ENCODE measurements at regions not wholly inside any gene's neighbourhood (a gene's known extent, or its start where the extent isn't known, plus 50 kb on each side); places are given as distances from the start of the nearest gene placed in this dataset.

DNA sequence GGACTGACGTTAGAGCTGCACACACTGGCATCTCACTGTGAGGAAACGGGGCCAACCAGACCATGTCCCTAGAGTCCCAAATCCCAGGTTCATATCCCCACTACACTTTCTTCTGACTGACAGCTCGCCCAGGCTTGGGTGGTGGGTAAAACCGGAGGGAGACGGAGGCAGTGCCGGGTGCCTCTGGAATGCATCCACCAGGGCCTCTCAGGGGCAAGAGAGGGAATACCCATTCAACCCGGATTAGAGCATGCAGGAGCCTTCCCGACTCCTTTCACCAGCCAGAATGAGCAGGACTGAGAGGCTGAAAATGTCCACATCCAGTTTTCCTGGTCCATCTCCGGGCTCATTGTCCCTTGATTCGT, 297.2 kb downstream of the ADGRD1 start:
- no peak for DNase-seq
- H3K27ac ChIP-seq (ENCODE audit: low read depth in 1 of 2, low read length in 2 of 2) = no peak overlapping the region
- H3K4me1 Mint-ChIP-seq (ENCODE audit: low read depth) = no peaks in the 10 kb centered on the region
- H3K27ac Mint-ChIP-seq = no peak overlapping the region
- ATAC-seq (ENCODE audit: poor library complexity) = no peak
- H3K36me3 Mint-ChIP-seq (ENCODE audit: low read depth) = no peaks in the 10 kb centered on the region
- intact Hi-C loops (cut with DNase I, micrococcal nuclease) = no loop called here
- H3K9me3 Mint-ChIP-seq = no peaks in the 10 kb centered on the region
- H3K27me3 ChIP-seq (ENCODE audit: control insufficient read depth in 1 of 2, insufficient read depth in 2 of 2, low read length in 2 of 2) = no peaks in the 10 kb centered on the region
- no peak overlapping the region for H3K4me3 Mint-ChIP-seq
- ChIA-PET POLR2A (no interaction called here), CTCF (no interaction called here)
- no peaks in the 10 kb centered on the region for H3K4me1 ChIP-seq (ENCODE audit: insufficient read depth, low read length)
- TF ChIP-seq, protein P1, sequence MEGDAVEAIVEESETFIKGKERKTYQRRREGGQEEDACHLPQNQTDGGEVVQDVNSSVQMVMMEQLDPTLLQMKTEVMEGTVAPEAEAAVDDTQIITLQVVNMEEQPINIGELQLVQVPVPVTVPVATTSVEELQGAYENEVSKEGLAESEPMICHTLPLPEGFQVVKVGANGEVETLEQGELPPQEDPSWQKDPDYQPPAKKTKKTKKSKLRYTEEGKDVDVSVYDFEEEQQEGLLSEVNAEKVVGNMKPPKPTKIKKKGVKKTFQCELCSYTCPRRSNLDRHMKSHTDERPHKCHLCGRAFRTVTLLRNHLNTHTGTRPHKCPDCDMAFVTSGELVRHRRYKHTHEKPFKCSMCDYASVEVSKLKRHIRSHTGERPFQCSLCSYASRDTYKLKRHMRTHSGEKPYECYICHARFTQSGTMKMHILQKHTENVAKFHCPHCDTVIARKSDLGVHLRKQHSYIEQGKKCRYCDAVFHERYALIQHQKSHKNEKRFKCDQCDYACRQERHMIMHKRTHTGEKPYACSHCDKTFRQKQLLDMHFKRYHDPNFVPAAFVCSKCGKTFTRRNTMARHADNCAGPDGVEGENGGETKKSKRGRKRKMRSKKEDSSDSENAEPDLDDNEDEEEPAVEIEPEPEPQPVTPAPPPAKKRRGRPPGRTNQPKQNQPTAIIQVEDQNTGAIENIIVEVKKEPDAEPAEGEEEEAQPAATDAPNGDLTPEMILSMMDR (IDR thresholded peaks at IDR 0.05) = no peak
- H3K9me3 ChIP-seq (ENCODE audit: control insufficient read depth in 1 of 2, insufficient read depth in 1 of 2, low read length in 2 of 2) = no peaks in the 10 kb centered on the region
- H3K4me3 ChIP-seq (ENCODE audit: low read length) = no peak overlapping the region
- peaks cover 5% of the 10 kb centered on the region for H3K27me3 Mint-ChIP-seq
- H3K36me3 ChIP-seq (ENCODE audit: insufficient read depth, low read length) = no peaks in the 10 kb centered on the region

DNA sequence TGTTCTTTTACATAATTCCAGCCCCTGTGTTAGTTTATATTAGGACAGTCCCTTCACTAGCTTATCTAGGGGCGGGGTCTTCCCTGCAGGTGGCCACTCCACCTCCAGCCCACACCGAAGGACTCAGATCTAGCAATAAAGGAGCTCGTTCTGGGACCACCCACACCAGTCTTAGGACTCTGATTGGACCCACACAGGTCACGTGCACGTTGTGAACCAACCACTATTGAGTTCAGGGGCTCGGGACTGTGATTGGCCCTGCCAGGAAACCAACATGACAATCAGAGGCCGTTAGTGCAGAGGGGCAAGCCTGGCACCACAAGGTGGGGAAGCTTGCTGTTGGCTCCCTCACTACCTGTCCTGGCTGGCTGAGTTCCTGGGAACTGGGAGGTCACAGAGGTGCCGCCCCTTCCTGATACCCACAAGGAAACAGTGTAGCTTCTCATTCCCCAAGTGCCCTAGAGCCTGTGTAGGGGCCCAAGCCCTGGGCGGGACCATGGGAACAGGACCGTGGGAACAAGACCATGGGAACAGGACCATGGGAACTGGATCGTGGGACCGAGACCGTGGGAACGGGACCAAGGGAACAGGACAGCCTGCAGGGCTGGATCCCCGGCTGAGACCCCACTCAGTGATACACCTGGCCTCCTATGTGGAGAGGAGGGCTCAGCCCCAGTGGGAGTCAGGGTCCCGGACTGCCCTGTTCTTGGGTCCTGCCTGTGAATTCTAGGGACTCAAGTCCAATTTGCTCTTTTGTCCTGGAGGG, 297.8 kb downstream of the ADGRD1 start:
- no peak for DNase-seq
- H3K4me1 Mint-ChIP-seq (ENCODE audit: low read depth) = no peaks in the 10 kb centered on the region
- H3K27me3 Mint-ChIP-seq = peaks cover 5% of the 10 kb centered on the region
- ATAC-seq (ENCODE audit: poor library complexity) = no peak
- TF ChIP-seq, protein P1 (IDR thresholded peaks at IDR 0.05) = no peak
- no peaks in the 10 kb centered on the region for H3K36me3 Mint-ChIP-seq (ENCODE audit: low read depth)
- H3K27me3 ChIP-seq (ENCODE audit: control insufficient read depth in 1 of 2, insufficient read depth in 2 of 2, low read length in 2 of 2) = no peaks in the 10 kb centered on the region
- no peaks in the 10 kb centered on the region for H3K4me1 ChIP-seq (ENCODE audit: insufficient read depth, low read length)
- no peak overlapping the region for H3K27ac ChIP-seq (ENCODE audit: low read depth in 1 of 2, low read length in 2 of 2)
- no peaks in the 10 kb centered on the region for H3K36me3 ChIP-seq (ENCODE audit: insufficient read depth, low read length)
- CTCF ChIA-PET = no interaction called here
- no peak overlapping the region for H3K27ac Mint-ChIP-seq
- H3K4me3 ChIP-seq (ENCODE audit: low read length) = no peak overlapping the region
- no peaks in the 10 kb centered on the region for H3K9me3 ChIP-seq (ENCODE audit: control insufficient read depth in 1 of 2, insufficient read depth in 1 of 2, low read length in 2 of 2)
- H3K9me3 Mint-ChIP-seq = no peaks in the 10 kb centered on the region
- no peak overlapping the region for H3K4me3 Mint-ChIP-seq
- intact Hi-C loops (cut with DNase I, micrococcal nuclease) = no loop called here
- POLR2A ChIA-PET = no interaction called here

- Histone ChIP-seq H3K27me3 (ENCODE audit: control insufficient read depth in 1 of 2, insufficient read depth in 2 of 2, low read length in 2 of 2) (peaks cover 0 to 2% of the 10 kb centered on the region in 2 experiments), H3K4me3 (ENCODE audit: low read length) (no peak overlapping the region), H3K4me1 (ENCODE audit: insufficient read depth, low read length) (no peaks in the 10 kb centered on the region), H3K36me3 (ENCODE audit: insufficient read depth, low read length) (no peaks in the 10 kb centered on the region), H3K9me3 (ENCODE audit: control insufficient read depth in 1 of 2, insufficient read depth in 1 of 2, low read length in 2 of 2) (no peaks in the 10 kb centered on the region), H3K27ac (ENCODE audit: low read depth in 1 of 2, low read length in 2 of 2) (no peak overlapping the region)
- H3K9me3 Mint-ChIP-seq = no peaks in the 10 kb centered on the region
- TF ChIP-seq, protein P1 (IDR thresholded peaks at IDR 0.05) = no peak
- H3K27ac Mint-ChIP-seq = no peak overlapping the region
- no peaks in the 10 kb centered on the region for H3K27me3 Mint-ChIP-seq
- no peaks in the 10 kb centered on the region for H3K36me3 Mint-ChIP-seq (ENCODE audit: low read depth)
- H3K4me1 Mint-ChIP-seq (ENCODE audit: low read depth) = no peaks in the 10 kb centered on the region
- no peak overlapping the region for H3K4me3 Mint-ChIP-seq
- no peak for DNase-seq
- CTCF ChIA-PET = no interaction called here
- intact Hi-C loops (cut with DNase I, micrococcal nuclease) = no loop called here
- no peak for ATAC-seq (ENCODE audit: poor library complexity)
- POLR2A ChIA-PET = no interaction called here
These were observed 299.8 kb downstream of the ADGRD1 start for GRCh38 chr12:131253376-131254026.
